ENCODE measurements at regions not wholly inside any gene's neighbourhood (a gene's known extent, or its start where the extent isn't known, plus 50 kb on each side); places are given as distances from the start of the nearest gene placed in this dataset.

DNA sequence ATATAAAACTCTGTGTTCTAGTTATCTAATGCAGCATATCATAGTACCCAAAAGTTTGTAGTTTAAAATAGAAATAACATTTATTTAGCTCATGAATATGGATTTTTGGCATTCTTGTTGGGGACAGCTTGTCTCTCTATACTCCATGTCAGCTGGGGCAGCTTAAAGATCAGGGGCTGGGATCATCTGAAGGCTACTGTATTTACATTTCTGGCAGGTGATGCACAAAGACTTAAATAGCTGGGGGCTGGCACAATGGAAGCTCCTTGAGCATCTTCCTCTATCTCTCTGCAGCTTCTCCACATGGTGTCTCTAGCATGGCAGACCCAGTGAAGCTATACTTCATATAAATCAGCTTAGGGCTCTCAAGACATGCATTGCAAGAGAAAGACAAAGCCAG lies 55.6 kb upstream of the DAB1 start:
- TF ChIP-seq, protein P1, sequence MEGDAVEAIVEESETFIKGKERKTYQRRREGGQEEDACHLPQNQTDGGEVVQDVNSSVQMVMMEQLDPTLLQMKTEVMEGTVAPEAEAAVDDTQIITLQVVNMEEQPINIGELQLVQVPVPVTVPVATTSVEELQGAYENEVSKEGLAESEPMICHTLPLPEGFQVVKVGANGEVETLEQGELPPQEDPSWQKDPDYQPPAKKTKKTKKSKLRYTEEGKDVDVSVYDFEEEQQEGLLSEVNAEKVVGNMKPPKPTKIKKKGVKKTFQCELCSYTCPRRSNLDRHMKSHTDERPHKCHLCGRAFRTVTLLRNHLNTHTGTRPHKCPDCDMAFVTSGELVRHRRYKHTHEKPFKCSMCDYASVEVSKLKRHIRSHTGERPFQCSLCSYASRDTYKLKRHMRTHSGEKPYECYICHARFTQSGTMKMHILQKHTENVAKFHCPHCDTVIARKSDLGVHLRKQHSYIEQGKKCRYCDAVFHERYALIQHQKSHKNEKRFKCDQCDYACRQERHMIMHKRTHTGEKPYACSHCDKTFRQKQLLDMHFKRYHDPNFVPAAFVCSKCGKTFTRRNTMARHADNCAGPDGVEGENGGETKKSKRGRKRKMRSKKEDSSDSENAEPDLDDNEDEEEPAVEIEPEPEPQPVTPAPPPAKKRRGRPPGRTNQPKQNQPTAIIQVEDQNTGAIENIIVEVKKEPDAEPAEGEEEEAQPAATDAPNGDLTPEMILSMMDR (IDR thresholded peaks at IDR 0.05; ENCODE audit: low read depth, low read length, missing input control) = no peak
- TF ChIP-seq, protein P2, sequence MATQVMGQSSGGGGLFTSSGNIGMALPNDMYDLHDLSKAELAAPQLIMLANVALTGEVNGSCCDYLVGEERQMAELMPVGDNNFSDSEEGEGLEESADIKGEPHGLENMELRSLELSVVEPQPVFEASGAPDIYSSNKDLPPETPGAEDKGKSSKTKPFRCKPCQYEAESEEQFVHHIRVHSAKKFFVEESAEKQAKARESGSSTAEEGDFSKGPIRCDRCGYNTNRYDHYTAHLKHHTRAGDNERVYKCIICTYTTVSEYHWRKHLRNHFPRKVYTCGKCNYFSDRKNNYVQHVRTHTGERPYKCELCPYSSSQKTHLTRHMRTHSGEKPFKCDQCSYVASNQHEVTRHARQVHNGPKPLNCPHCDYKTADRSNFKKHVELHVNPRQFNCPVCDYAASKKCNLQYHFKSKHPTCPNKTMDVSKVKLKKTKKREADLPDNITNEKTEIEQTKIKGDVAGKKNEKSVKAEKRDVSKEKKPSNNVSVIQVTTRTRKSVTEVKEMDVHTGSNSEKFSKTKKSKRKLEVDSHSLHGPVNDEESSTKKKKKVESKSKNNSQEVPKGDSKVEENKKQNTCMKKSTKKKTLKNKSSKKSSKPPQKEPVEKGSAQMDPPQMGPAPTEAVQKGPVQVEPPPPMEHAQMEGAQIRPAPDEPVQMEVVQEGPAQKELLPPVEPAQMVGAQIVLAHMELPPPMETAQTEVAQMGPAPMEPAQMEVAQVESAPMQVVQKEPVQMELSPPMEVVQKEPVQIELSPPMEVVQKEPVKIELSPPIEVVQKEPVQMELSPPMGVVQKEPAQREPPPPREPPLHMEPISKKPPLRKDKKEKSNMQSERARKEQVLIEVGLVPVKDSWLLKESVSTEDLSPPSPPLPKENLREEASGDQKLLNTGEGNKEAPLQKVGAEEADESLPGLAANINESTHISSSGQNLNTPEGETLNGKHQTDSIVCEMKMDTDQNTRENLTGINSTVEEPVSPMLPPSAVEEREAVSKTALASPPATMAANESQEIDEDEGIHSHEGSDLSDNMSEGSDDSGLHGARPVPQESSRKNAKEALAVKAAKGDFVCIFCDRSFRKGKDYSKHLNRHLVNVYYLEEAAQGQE (IDR thresholded peaks at IDR 0.05) = no peak
- no peak for TF ChIP-seq GABPA (IDR thresholded peaks at IDR 0.05 in 1 of 2, conservative IDR thresholded peaks at IDR 0.05 in 1 of 2)
- TF ChIP-seq EGR1 (IDR thresholded peaks at IDR 0.05; ENCODE audit: low read depth in 2 of 2) = no peak
- TF ChIP-seq SP1 (IDR thresholded peaks at IDR 0.05) = no peak
- no peak for TF ChIP-seq FOXA1 (IDR thresholded peaks at IDR 0.05)
- TF ChIP-seq YY1 (IDR thresholded peaks at IDR 0.05) = no peak
- TF ChIP-seq TAF1 (conservative IDR thresholded peaks at IDR 0.05) = no peak
- TF ChIP-seq, protein P3, sequence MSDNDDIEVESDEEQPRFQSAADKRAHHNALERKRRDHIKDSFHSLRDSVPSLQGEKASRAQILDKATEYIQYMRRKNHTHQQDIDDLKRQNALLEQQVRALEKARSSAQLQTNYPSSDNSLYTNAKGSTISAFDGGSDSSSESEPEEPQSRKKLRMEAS (IDR thresholded peaks at IDR 0.05) = no peak

Data from liver (tissue), 3 donors.